CD8-positive, alpha-beta memory T cell (primary cell): ENCODE measurements at regions not wholly inside any gene's neighbourhood (a gene's known extent, or its start where the extent isn't known, plus 50 kb on each side); places are given as distances from the start of the nearest gene placed in this dataset.

Source experiments
- CTCF ChIA-PET: fragments of 350-600 bp; sonication (Branson Sonifier 250); formaldehyde crosslinking; loops from one replicate; lab custom pipeline; 2021; ENCODE audit warnings: antibody characterized with exemption; lab: Charles Lee
- POLR2A ChIA-PET: fragments of 350-600 bp; sonication (Branson Sonifier 250); formaldehyde crosslinking; loops from one replicate; lab custom pipeline; 2021; ENCODE audit warnings: antibody characterized with exemption; lab: Charles Lee
- DNase-seq, 5 donors: peaks; one replicate each; pipeline versions ENCODE4 v3.0.0 to v3.0.0-alpha.2; 2020 to 2022; ENCODE audit warnings: mixed read lengths in 1 of 5
- H3K27ac ChIP-seq: one replicate; pipeline ENCODE4 v1.7.0; 2013; ENCODE audit warnings: low read depth, mild to moderate bottlenecking, low read length, moderate library complexity
- H3K27me3 ChIP-seq: 2 replicates; pipeline ENCODE4 v1.7.0; 2013; ENCODE audit warnings: low read length, mild to moderate bottlenecking; ENCODE audit not compliant: insufficient read depth, poor library complexity, severe bottlenecking
- H3K36me3 ChIP-seq: 2 replicates; pipeline ENCODE4 v1.7.0; 2013; ENCODE audit warnings: mild to moderate bottlenecking, low read length, moderate library complexity; ENCODE audit not compliant: insufficient read depth
- H3K4me1 ChIP-seq: 2 replicates; pipeline ENCODE4 v1.7.0; 2013; ENCODE audit warnings: mild to moderate bottlenecking, low read length, moderate library complexity; ENCODE audit not compliant: insufficient read depth
- H3K4me3 ChIP-seq: 2 replicates; pipeline ENCODE4 v1.7.0; 2013; ENCODE audit warnings: mild to moderate bottlenecking, low read length
- H3K9me3 ChIP-seq: 2 replicates; pipeline ENCODE4 v1.7.0; 2013; ENCODE audit warnings: mild to moderate bottlenecking, low read length
- H3K27ac Mint-ChIP-seq, 8 donors: one replicate each; pipeline ENCODE4 v1.8.0; 2020 to 2021; ENCODE audit warnings: mixed read lengths in 8 of 8, mild to moderate bottlenecking in 6 of 8, inconsistent platforms in 3 of 8, moderate library complexity in 3 of 8
- H3K27me3 Mint-ChIP-seq, 2 donors: one replicate each; pipeline ENCODE4 v1.8.0; 2020 to 2021; ENCODE audit warnings: mixed read lengths in 2 of 2, mild to moderate bottlenecking in 1 of 2, moderate library complexity in 1 of 2
- H3K36me3 Mint-ChIP-seq, 3 donors: one replicate each; pipeline ENCODE4 v1.8.0; 2020 to 2021; ENCODE audit warnings: mixed read lengths in 3 of 3, inconsistent platforms in 1 of 3, mild to moderate bottlenecking in 1 of 3
- H3K4me1 Mint-ChIP-seq, 3 donors: one replicate each; pipeline ENCODE4 v1.8.0; 2020 to 2021; ENCODE audit warnings: mixed read lengths in 3 of 3, inconsistent platforms in 1 of 3, mild to moderate bottlenecking in 1 of 3
- H3K4me3 Mint-ChIP-seq, 7 donors: one replicate each; pipeline ENCODE4 v1.8.0; 2020 to 2021; ENCODE audit warnings: mixed read lengths in 7 of 7, mild to moderate bottlenecking in 6 of 7, moderate library complexity in 4 of 7, inconsistent platforms in 2 of 7
- H3K9me3 Mint-ChIP-seq, 5 donors: one replicate each; pipeline ENCODE4 v1.8.0; 2020 to 2022; ENCODE audit warnings: mixed read lengths in 5 of 5, mild to moderate bottlenecking in 3 of 5, moderate library complexity in 2 of 5, inconsistent platforms in 1 of 5

GRCh38 chrX:33831211-33831610, 300.9 kb downstream of the FAM47A start:
- H3K4me3 ChIP-seq, result no peak overlapping the region
- H3K27ac Mint-ChIP-seq, result no peak overlapping the region
- H3K27me3 ChIP-seq, result no peaks in the 10 kb centered on the region
- no peak for DNase-seq
- no peak overlapping the region for H3K27ac ChIP-seq
- no peaks in the 10 kb centered on the region for H3K36me3 ChIP-seq
- peaks cover 5 to 19% (median 7%) of the 10 kb centered on the region in 5 donors for H3K9me3 Mint-ChIP-seq
- no peaks in the 10 kb centered on the region for H3K27me3 Mint-ChIP-seq
- H3K4me1 ChIP-seq, result no peaks in the 10 kb centered on the region
- no peak overlapping the region for H3K4me3 Mint-ChIP-seq
- CTCF ChIA-PET, result no interaction called here
- no peaks in the 10 kb centered on the region for H3K9me3 ChIP-seq
- H3K4me1 Mint-ChIP-seq, result no peaks in the 10 kb centered on the region
- POLR2A ChIA-PET, result no interaction called here
- H3K36me3 Mint-ChIP-seq, result no peaks in the 10 kb centered on the region

GRCh38 chrX:33817266-33817665, 314.8 kb downstream of the FAM47A start:
- H3K4me3 ChIP-seq, result no peak overlapping the region
- CTCF ChIA-PET, result no interaction called here
- no peaks in the 10 kb centered on the region for H3K36me3 ChIP-seq
- H3K4me1 ChIP-seq, result no peaks in the 10 kb centered on the region
- Mint-ChIP-seq H3K4me1 (no peaks in the 10 kb centered on the region), H3K27me3 (peaks cover 0 to 1% of the 10 kb centered on the region in 2 donors), H3K27ac (no peak overlapping the region), H3K9me3 (peaks cover 3 to 8% (median 7%) of the 10 kb centered on the region in 5 donors), H3K36me3 (no peaks in the 10 kb centered on the region), H3K4me3 (no peak overlapping the region)
- H3K27me3 ChIP-seq, result no peaks in the 10 kb centered on the region
- no peaks in the 10 kb centered on the region for H3K9me3 ChIP-seq
- POLR2A ChIA-PET, result no interaction called here
- no peak overlapping the region for H3K27ac ChIP-seq
- DNase-seq, result no peak

DNA sequence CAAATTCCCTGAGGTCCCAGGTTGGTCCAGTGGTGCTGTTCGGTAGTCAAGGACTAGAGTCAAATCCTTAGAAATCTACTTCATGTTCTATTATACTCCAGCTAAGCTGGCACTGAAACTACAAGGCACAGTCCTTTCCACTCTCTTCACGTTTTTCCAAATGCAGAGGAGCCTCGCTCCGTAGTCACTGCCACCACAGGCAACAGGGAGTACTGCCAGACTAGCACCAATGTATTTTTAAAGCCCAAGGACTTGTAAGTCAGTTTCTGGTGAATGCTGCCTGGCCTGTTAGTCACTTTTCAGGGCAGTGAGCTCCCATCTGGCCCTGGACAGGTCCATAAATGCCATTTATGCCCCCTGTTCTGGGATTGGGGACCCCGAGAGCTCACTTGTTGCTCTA, 323.5 kb downstream of the FAM47A start:
- ChIA-PET CTCF (no interaction called here), POLR2A (no interaction called here)
- H3K36me3 Mint-ChIP-seq, result no peaks in the 10 kb centered on the region
- no peak overlapping the region for H3K27ac Mint-ChIP-seq
- H3K4me1 ChIP-seq, result no peaks in the 10 kb centered on the region
- no peak overlapping the region for H3K4me3 Mint-ChIP-seq
- H3K27me3 Mint-ChIP-seq, result no peaks in the 10 kb centered on the region
- H3K27ac ChIP-seq, result no peak overlapping the region
- no peaks in the 10 kb centered on the region for H3K27me3 ChIP-seq
- H3K36me3 ChIP-seq, result no peaks in the 10 kb centered on the region
- H3K4me3 ChIP-seq, result no peak overlapping the region
- H3K9me3 ChIP-seq, result no peaks in the 10 kb centered on the region
- no peak for DNase-seq
- H3K9me3 Mint-ChIP-seq, result peaks cover 4 to 10% (median 8%) of the 10 kb centered on the region in 5 donors
- no peaks in the 10 kb centered on the region for H3K4me1 Mint-ChIP-seq

DNA sequence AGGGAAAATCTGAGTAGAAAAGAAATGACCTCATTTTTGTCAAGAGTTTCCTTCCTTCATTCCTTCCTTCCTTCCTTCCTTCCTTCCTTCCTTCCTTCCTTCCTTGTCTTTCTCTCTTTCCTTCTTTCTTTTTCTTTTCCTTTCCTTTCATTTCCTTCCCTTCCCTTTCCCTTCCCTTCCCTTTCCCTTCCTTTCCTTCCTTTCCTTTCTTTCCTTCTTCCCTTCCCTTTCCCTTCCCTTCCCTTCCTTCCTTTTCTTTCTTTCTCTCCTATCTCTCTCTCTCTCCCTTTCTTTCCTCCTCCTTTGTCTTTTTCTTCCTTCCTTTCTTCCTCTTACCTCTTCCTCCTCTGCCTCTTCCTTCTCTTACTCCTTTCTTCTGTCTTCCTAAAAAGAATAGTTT, 347.6 kb downstream of the FAM47A start:
- CTCF ChIA-PET, result no interaction called here
- no peaks in the 10 kb centered on the region for H3K9me3 ChIP-seq
- no peaks in the 10 kb centered on the region for H3K27me3 ChIP-seq
- no peak for DNase-seq
- Mint-ChIP-seq H3K4me3 (no peak overlapping the region), H3K27me3 (peaks cover 0 to 1% of the 10 kb centered on the region in 2 donors), H3K36me3 (no peaks in the 10 kb centered on the region), H3K4me1 (no peaks in the 10 kb centered on the region), H3K9me3 (peaks cover 0 to 4% (median under 1%) of the 10 kb centered on the region in 5 donors), H3K27ac (no peak overlapping the region)
- no peaks in the 10 kb centered on the region for H3K4me1 ChIP-seq
- H3K4me3 ChIP-seq, result no peak overlapping the region
- H3K36me3 ChIP-seq, result no peaks in the 10 kb centered on the region
- H3K27ac ChIP-seq, result no peak overlapping the region
- POLR2A ChIA-PET, result no interaction called here

DNA sequence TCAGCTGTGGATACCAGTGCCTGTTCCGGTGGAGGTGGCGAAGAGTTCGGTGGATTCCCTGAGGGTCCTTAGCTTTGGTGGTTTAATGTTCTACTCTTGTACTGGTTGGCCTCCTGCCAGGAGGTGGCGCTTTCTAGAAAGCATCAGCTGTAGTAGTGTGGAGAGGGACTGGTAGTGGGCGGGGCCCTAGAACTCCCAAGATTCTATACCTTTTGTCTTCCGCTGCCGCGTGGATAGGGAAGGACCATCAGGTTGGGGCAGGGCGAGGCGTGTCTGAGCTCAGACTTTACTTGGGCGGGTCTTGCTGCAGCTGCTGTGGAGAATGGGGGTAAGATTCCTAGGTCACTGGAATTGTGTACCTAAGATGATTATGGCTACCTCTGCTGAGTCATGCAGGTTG, 390.3 kb downstream of the FAM47A start:
- H3K36me3 ChIP-seq, result no peaks in the 10 kb centered on the region
- H3K9me3 ChIP-seq, result no peaks in the 10 kb centered on the region
- no peaks in the 10 kb centered on the region for H3K27me3 ChIP-seq
- no peaks in the 10 kb centered on the region for H3K4me1 Mint-ChIP-seq
- peaks cover 6 to 14% (median 10%) of the 10 kb centered on the region in 5 donors for H3K9me3 Mint-ChIP-seq
- ChIA-PET POLR2A (no interaction called here), CTCF (no interaction called here)
- no peak for DNase-seq
- no peak overlapping the region for H3K4me3 Mint-ChIP-seq
- no peak overlapping the region for H3K27ac Mint-ChIP-seq
- no peaks in the 10 kb centered on the region for H3K36me3 Mint-ChIP-seq
- no peak overlapping the region for H3K4me3 ChIP-seq
- H3K27ac ChIP-seq, result no peak overlapping the region
- H3K27me3 Mint-ChIP-seq, result peaks cover 0 to 3% of the 10 kb centered on the region in 2 donors
- no peaks in the 10 kb centered on the region for H3K4me1 ChIP-seq

GRCh38 chrX:33735182-33735581, 396.9 kb downstream of the FAM47A start:
- H3K9me3 Mint-ChIP-seq, result peaks cover 0 to 10% (median 0%) of the 10 kb centered on the region in 5 donors
- Histone ChIP-seq H3K4me1 (no peaks in the 10 kb centered on the region), H3K4me3 (no peak overlapping the region), H3K36me3 (no peaks in the 10 kb centered on the region), H3K27me3 (no peaks in the 10 kb centered on the region), H3K27ac (no peak overlapping the region), H3K9me3 (no peaks in the 10 kb centered on the region)
- no peaks in the 10 kb centered on the region for H3K36me3 Mint-ChIP-seq
- no peak overlapping the region for H3K4me3 Mint-ChIP-seq
- H3K27ac Mint-ChIP-seq, result no peak overlapping the region
- H3K27me3 Mint-ChIP-seq, result no peaks in the 10 kb centered on the region
- no peaks in the 10 kb centered on the region for H3K4me1 Mint-ChIP-seq
- ChIA-PET CTCF (no interaction called here), POLR2A (no interaction called here)
- DNase-seq, result no peak

GRCh38 chrX:33726281-33727160, 405.6 kb downstream of the FAM47A start:
- no peaks in the 10 kb centered on the region for H3K4me1 ChIP-seq
- ChIA-PET POLR2A (no interaction called here), CTCF (no interaction called here)
- Mint-ChIP-seq H3K27ac (no peak overlapping the region), H3K27me3 (no peaks in the 10 kb centered on the region), H3K4me3 (no peak overlapping the region), H3K9me3 (peaks cover 0 to 8% (median 1%) of the 10 kb centered on the region in 5 donors), H3K4me1 (no peaks in the 10 kb centered on the region), H3K36me3 (no peaks in the 10 kb centered on the region)
- no peak overlapping the region for H3K4me3 ChIP-seq
- no peaks in the 10 kb centered on the region for H3K36me3 ChIP-seq
- no peak for DNase-seq
- H3K9me3 ChIP-seq, result no peaks in the 10 kb centered on the region
- no peaks in the 10 kb centered on the region for H3K27me3 ChIP-seq
- no peak overlapping the region for H3K27ac ChIP-seq

DNA sequence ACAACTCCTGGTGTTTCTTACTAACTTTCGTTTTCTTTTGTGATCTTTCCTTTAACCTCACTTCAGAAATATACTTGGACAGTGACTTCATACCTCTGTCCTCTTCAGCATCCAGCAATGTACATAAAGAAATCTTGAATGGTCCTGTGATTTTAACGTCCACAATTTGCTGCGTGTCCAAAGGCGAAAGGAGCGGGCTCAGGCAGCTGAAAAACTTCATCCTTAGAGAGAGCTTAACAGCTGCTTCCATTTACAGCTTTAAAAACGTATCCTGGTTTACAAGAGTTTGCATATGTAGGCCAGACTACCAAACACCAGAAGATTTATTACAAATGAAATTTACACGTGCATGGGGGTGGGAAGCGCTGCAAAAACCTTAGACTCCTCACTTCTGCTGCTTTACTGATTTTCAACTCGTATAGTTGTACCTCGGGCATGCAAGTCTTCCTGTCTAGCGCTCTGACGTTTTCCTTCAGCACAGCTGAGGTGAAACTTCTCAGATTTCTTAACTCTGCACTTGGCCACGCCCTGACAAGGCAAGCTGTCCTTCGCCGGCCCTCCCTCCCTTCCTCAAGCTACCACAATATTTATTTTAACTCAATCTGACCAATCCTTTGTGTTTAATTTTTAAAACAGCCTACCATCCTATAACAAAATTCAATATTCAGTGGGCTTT, 406.4 kb downstream of the FAM47A start:
- ChIA-PET POLR2A (no interaction called here), CTCF (no interaction called here)
- Histone ChIP-seq H3K36me3 (no peaks in the 10 kb centered on the region), H3K27ac (no peak overlapping the region), H3K27me3 (no peaks in the 10 kb centered on the region), H3K9me3 (no peaks in the 10 kb centered on the region), H3K4me1 (no peaks in the 10 kb centered on the region), H3K4me3 (no peak overlapping the region)
- DNase-seq, result no peak
- Mint-ChIP-seq H3K9me3 (peaks cover 0 to 8% (median 1%) of the 10 kb centered on the region in 5 donors), H3K4me1 (no peaks in the 10 kb centered on the region), H3K27me3 (no peaks in the 10 kb centered on the region), H3K27ac (no peak overlapping the region), H3K36me3 (no peaks in the 10 kb centered on the region), H3K4me3 (peak overlapping the region in 1 of 7 donors; percentile 50)
